ENCODE measurements at regions not wholly inside any gene's neighbourhood (a gene's known extent, or its start where the extent isn't known, plus 50 kb on each side); places are given as distances from the start of the nearest gene placed in this dataset.

- TF ChIP-seq CTCF (IDR thresholded peaks at IDR 0.05; ENCODE audit: low read depth, low read length) (no peak), EZH2phosphoT487 (IDR thresholded peaks at IDR 0.05; ENCODE audit: low read depth) (no peak)
Observed at GRCh38 chr2:134128746-134129145, 125.1 kb upstream of the MGAT5 start.

Data from OCI-LY3 (cell line).